ENCODE measurements at regions not wholly inside any gene's neighbourhood (a gene's known extent, or its start where the extent isn't known, plus 50 kb on each side); places are given as distances from the start of the nearest gene placed in this dataset.

DNA sequence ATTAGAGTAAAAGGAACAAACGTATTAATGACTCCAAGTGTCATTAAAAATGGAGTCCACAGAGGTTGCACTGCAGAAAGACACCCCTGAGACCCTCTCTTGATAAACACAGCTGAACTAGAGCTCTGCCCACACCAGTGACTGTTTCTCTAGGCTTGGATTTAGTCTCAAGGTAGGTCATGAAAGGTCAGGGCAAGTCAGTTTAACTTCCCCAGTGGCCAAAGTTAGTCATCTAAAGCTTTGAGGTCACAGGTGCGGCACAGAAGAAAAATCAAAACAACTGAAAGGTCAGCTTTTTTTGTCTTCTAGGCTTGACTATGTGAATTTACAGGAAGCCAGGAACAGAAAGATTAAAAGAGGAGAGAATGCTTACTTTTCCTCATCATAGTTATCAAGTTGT lies 749.6 kb downstream of the RAB28 start (continued):
- TF ChIP-seq, protein P1, sequence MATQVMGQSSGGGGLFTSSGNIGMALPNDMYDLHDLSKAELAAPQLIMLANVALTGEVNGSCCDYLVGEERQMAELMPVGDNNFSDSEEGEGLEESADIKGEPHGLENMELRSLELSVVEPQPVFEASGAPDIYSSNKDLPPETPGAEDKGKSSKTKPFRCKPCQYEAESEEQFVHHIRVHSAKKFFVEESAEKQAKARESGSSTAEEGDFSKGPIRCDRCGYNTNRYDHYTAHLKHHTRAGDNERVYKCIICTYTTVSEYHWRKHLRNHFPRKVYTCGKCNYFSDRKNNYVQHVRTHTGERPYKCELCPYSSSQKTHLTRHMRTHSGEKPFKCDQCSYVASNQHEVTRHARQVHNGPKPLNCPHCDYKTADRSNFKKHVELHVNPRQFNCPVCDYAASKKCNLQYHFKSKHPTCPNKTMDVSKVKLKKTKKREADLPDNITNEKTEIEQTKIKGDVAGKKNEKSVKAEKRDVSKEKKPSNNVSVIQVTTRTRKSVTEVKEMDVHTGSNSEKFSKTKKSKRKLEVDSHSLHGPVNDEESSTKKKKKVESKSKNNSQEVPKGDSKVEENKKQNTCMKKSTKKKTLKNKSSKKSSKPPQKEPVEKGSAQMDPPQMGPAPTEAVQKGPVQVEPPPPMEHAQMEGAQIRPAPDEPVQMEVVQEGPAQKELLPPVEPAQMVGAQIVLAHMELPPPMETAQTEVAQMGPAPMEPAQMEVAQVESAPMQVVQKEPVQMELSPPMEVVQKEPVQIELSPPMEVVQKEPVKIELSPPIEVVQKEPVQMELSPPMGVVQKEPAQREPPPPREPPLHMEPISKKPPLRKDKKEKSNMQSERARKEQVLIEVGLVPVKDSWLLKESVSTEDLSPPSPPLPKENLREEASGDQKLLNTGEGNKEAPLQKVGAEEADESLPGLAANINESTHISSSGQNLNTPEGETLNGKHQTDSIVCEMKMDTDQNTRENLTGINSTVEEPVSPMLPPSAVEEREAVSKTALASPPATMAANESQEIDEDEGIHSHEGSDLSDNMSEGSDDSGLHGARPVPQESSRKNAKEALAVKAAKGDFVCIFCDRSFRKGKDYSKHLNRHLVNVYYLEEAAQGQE (IDR thresholded peaks at IDR 0.05; ENCODE audit: unreplicated experiment): no peak
- TF ChIP-seq EZH2 (IDR thresholded peaks at IDR 0.05; ENCODE audit: low read depth, unreplicated experiment): no peak
- TF ChIP-seq STAT1 (IDR thresholded peaks at IDR 0.05; ENCODE audit: unreplicated experiment): no peak
- TF ChIP-seq POLR2AphosphoS5 (IDR thresholded peaks at IDR 0.05; ENCODE audit: low read depth): no peak
- TF ChIP-seq NANOG (IDR thresholded peaks at IDR 0.05; ENCODE audit: borderline replicate concordance): no peak
- TF ChIP-seq, protein P2, sequence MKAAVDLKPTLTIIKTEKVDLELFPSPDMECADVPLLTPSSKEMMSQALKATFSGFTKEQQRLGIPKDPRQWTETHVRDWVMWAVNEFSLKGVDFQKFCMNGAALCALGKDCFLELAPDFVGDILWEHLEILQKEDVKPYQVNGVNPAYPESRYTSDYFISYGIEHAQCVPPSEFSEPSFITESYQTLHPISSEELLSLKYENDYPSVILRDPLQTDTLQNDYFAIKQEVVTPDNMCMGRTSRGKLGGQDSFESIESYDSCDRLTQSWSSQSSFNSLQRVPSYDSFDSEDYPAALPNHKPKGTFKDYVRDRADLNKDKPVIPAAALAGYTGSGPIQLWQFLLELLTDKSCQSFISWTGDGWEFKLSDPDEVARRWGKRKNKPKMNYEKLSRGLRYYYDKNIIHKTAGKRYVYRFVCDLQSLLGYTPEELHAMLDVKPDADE (IDR thresholded peaks at IDR 0.05): no peak
- no peak for TF ChIP-seq ZNF331 (CRISPR knock-in tag; IDR thresholded peaks at IDR 0.05; ENCODE audit: low read depth)

DNA sequence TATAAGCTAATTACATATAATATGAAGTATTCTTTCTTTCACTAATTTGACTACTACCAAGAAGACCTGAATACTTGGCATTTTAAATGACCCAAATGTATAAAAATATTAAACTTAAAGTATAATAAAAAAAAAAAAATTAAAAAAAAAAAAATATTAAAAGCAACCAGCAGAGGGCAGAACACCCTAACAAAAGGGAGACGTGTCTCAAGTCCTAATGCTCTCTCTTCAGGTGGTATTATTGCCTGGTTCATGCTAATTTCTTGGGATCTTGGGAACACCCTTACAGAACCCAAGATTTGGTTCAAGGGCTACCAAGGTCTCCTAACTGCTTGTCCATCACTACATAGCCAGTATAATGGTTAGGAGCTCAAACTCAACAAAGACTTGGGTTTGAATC lies 754.8 kb downstream of the RAB28 start:
- no peaks in the 10 kb centered on the region for H3K9me2 ChIP-seq (ENCODE audit: insufficient read depth)
- H3K9me3 Mint-ChIP-seq: no peaks in the 10 kb centered on the region
- H3K27me3 ChIP-seq (ENCODE audit: insufficient read depth): no peaks in the 10 kb centered on the region
- H3K4me1 Mint-ChIP-seq: peaks cover 5% of the 10 kb centered on the region; the same call in 2 of the 3 replicates
- H2AFZ ChIP-seq: no peak overlapping the region
- H3K27me3 Mint-ChIP-seq (ENCODE audit: insufficient read depth, low read depth, poor library complexity): no peaks in the 10 kb centered on the region
- H3K36me3 Mint-ChIP-seq (ENCODE audit: low read depth): no peaks in the 10 kb centered on the region
- H3K4me3 Mint-ChIP-seq: no peak overlapping the region
- no peaks in the 10 kb centered on the region for H3K79me2 ChIP-seq (replicated peaks; ENCODE audit: insufficient read depth)
- TF ChIP-seq, protein P3, sequence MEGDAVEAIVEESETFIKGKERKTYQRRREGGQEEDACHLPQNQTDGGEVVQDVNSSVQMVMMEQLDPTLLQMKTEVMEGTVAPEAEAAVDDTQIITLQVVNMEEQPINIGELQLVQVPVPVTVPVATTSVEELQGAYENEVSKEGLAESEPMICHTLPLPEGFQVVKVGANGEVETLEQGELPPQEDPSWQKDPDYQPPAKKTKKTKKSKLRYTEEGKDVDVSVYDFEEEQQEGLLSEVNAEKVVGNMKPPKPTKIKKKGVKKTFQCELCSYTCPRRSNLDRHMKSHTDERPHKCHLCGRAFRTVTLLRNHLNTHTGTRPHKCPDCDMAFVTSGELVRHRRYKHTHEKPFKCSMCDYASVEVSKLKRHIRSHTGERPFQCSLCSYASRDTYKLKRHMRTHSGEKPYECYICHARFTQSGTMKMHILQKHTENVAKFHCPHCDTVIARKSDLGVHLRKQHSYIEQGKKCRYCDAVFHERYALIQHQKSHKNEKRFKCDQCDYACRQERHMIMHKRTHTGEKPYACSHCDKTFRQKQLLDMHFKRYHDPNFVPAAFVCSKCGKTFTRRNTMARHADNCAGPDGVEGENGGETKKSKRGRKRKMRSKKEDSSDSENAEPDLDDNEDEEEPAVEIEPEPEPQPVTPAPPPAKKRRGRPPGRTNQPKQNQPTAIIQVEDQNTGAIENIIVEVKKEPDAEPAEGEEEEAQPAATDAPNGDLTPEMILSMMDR (conservative IDR thresholded peaks at IDR 0.05; ENCODE audit: low read depth in 2 of 2): peak; percentile 40 to 63; a peak in 3 of 4 replicates
- TF ChIP-seq STAT1 (IDR thresholded peaks at IDR 0.05; ENCODE audit: unreplicated experiment): no peak
- no peak overlapping the region for H3K27ac Mint-ChIP-seq
- no peak overlapping the region for H3K4me2 ChIP-seq
- H3K4me1 ChIP-seq (ENCODE audit: insufficient read depth): no peaks in the 10 kb centered on the region
- H3F3A ChIP-seq (replicated peaks; ENCODE audit: low read depth): no peaks in the 10 kb centered on the region
- H3K27ac ChIP-seq (ENCODE audit: low read depth): no peak overlapping the region
- H4K20me1 ChIP-seq (replicated peaks; ENCODE audit: insufficient read depth): no peaks in the 10 kb centered on the region
- H3K4me3 ChIP-seq: no peak overlapping the region
- peak; percentile 36; the same call in 2 of the 3 replicates for ATAC-seq
- H3K36me3 ChIP-seq (ENCODE audit: insufficient read depth): no peaks in the 10 kb centered on the region
- peak; percentile 47 for DNase-seq (ENCODE audit: low spot score)
